GM21717 (cell line): ENCODE measurements at regions not wholly inside any gene's neighbourhood (a gene's known extent, or its start where the extent isn't known, plus 50 kb on each side); places are given as distances from the start of the nearest gene placed in this dataset.

Experiments used
- ATAC-seq: cut with Tn5 transposase; IDR thresholded peaks from one replicate; pipeline ENCODE4 v1.9.1; 2021; ENCODE audit warnings: mild to moderate bottlenecking, moderate library complexity; ENCODE audit not compliant: unreplicated experiment

- no peak for ATAC-seq
Measured at GRCh38 chr5:124591583-124591982, 154.9 kb downstream of the ZNF608 start.

GRCh38 chr5:124590686-124591085 is 155.8 kb downstream of the ZNF608 start:
- no peak for ATAC-seq

- ATAC-seq, result no peak
Measured at GRCh38 chr5:124587280-124587679, 159.2 kb downstream of the ZNF608 start.

- ATAC-seq, result no peak
Measured at GRCh38 chr5:124584991-124585715, 161.3 kb downstream of the ZNF608 start.

GRCh38 chr5:124583469-124584350 is 162.7 kb downstream of the ZNF608 start:
- ATAC-seq, result peak; percentile 97

- no peak for ATAC-seq
Measured at GRCh38 chr5:124582561-124582840, 163.9 kb downstream of the ZNF608 start.

GRCh38 chr5:124581738-124582560 is 164.5 kb downstream of the ZNF608 start:
- no peak for ATAC-seq

- no peak for ATAC-seq
Measured at GRCh38 chr5:124580925-124581737, 165.3 kb downstream of the ZNF608 start.

- ATAC-seq, result no peak
Measured at GRCh38 chr5:124580512-124580911, 165.9 kb downstream of the ZNF608 start.

GRCh38 chr5:124576848-124577409 is 169.5 kb downstream of the ZNF608 start:
- ATAC-seq, result peak; percentile 90

GRCh38 chr5:124575725-124576124 is 170.7 kb downstream of the ZNF608 start:
- no peak for ATAC-seq

GRCh38 chr5:124574521-124575436 is 171.7 kb downstream of the ZNF608 start:
- no peak for ATAC-seq

GRCh38 chr5:124572971-124573370 is 173.5 kb downstream of the ZNF608 start:
- no peak for ATAC-seq

- ATAC-seq, result no peak
Measured at GRCh38 chr5:124570285-124571035, 176.0 kb downstream of the ZNF608 start.

- no peak for ATAC-seq
Measured at GRCh38 chr5:124566875-124567450, 179.5 kb downstream of the ZNF608 start.

GRCh38 chr5:124561451-124561850 is 185.0 kb downstream of the ZNF608 start:
- no peak for ATAC-seq

- no peak for ATAC-seq
Measured at GRCh38 chr5:124560370-124560769, 186.1 kb downstream of the ZNF608 start.

GRCh38 chr5:124557761-124558160 is 188.7 kb downstream of the ZNF608 start:
- ATAC-seq, result no peak
